ENCODE measurements at regions not wholly inside any gene's neighbourhood (a gene's known extent, or its start where the extent isn't known, plus 50 kb on each side); places are given as distances from the start of the nearest gene placed in this dataset.

GRCh38 chr19:28603453-28603852 is 609.5 kb downstream of the UQCRFS1 start:
- TF ChIP-seq POLR2AphosphoS5 (IDR thresholded peaks at IDR 0.05; ENCODE audit: insufficient read depth, low read depth, low read length) (no peak), POLR2A (IDR thresholded peaks at IDR 0.05; ENCODE audit: low read depth, low read length) (no peak), CTCF (IDR thresholded peaks at IDR 0.05; ENCODE audit: extremely low read depth in 1 of 2, insufficient read depth in 1 of 2, low read depth in 1 of 2, low read length in 2 of 2) (no peak), GATA2 (IDR thresholded peaks at IDR 0.05; ENCODE audit: insufficient read depth, insufficient read length, low read depth, low read length) (no peak), JUN (IDR thresholded peaks at IDR 0.05; ENCODE audit: borderline replicate concordance, insufficient read depth, insufficient read length, low read depth) (no peak)

All from endothelial cell of umbilical vein (primary cell).